H1 (cell line): ENCODE measurements at regions not wholly inside any gene's neighbourhood (a gene's known extent, or its start where the extent isn't known, plus 50 kb on each side); places are given as distances from the start of the nearest gene placed in this dataset.

ENCODE experiments used
- CTCF ChIA-PET: fragments of 300-600 bp; sonication (Branson Sonifier 250); formaldehyde crosslinking; loops from one replicate; lab custom pipeline; 2021; ENCODE audit not compliant: partially characterized antibody; lab: Charles Lee
- POLR2A ChIA-PET: fragments of 300-600 bp; sonication (Branson Sonifier 250); formaldehyde crosslinking; loops from one replicate; lab custom pipeline; 2021; ENCODE audit warnings: inconsistent platforms; ENCODE audit not compliant: partially characterized antibody; lab: Charles Lee
- DNase-seq, 2 experiments: peaks; one replicate each; pipeline versions ENCODE4 v3.0.0 to v3.0.0-alpha.2; 2010 to 2022; ENCODE audit warnings: low spot score in 2 of 2, low read depth in 1 of 2, mixed read lengths in 1 of 2
- FAIRE-seq: peaks from 2 replicates; lab custom pipeline; 2011; peaks lifted over from hg19 to GRCh38; lab: Jason Lieb, UNC
- H2AFZ ChIP-seq: 2 replicates; pipeline ENCODE4 v1.8.1; 2012; ENCODE audit warnings: low read length, inconsistent platforms
- H2AK5ac ChIP-seq: 2 replicates; pipeline ENCODE4 v1.6.1; 2013; ENCODE audit warnings: low read depth, low read length
- H2BK120ac ChIP-seq: replicated peaks from 2 replicates; pipeline ENCODE3; 2013; ENCODE audit warnings: low read depth, low read length, inconsistent platforms
- H2BK12ac ChIP-seq: 2 replicates; pipeline ENCODE4 v1.6.1; 2013; ENCODE audit warnings: low read depth, low read length
- H2BK15ac ChIP-seq: 2 replicates; pipeline ENCODE4 v1.6.1; 2013; ENCODE audit warnings: low read length
- H2BK20ac ChIP-seq: 2 replicates; pipeline ENCODE4 v1.6.1; 2013; ENCODE audit warnings: low read length
- H2BK5ac ChIP-seq: 2 replicates; pipeline ENCODE4 v1.6.1; 2013; ENCODE audit warnings: low read depth, low read length
- H3K14ac ChIP-seq: 2 replicates; pipeline ENCODE4 v1.6.1; 2013; ENCODE audit warnings: inconsistent platforms; ENCODE audit not compliant: insufficient read length
- H3K18ac ChIP-seq: 2 replicates; pipeline ENCODE4 v1.6.1; 2013; ENCODE audit warnings: low read length; ENCODE audit errors: extremely low read depth
- H3K23ac ChIP-seq: 2 replicates; pipeline ENCODE4 v1.6.1; 2013; ENCODE audit warnings: inconsistent platforms; ENCODE audit not compliant: insufficient read length
- H3K23me2 ChIP-seq: 2 replicates; pipeline ENCODE4 v1.6.1; 2013; ENCODE audit warnings: low read depth, low read length
- H3K27ac ChIP-seq: 2 replicates; pipeline ENCODE4 v1.6.1; 2011; ENCODE audit warnings: low read depth, low read length, inconsistent platforms
- H3K27me3 ChIP-seq, 4 experiments: replicated peaks in 1 of 4; 1 replicate in 1 of 4; 2 replicates in 3 of 4; pipeline versions ENCODE4 v1.6.1 to v1.8.1; 2011 to 2013; ENCODE audit warnings: low read length in 3 of 4, mild to moderate bottlenecking in 3 of 4, inconsistent platforms in 2 of 4, mixed read lengths in 2 of 4, moderate library complexity in 1 of 4; ENCODE audit not compliant: control insufficient read depth in 3 of 4, insufficient read depth in 3 of 4; ENCODE audit errors: extremely low read depth in 1 of 4
- H3K36me3 ChIP-seq, 4 experiments: 2 replicates each; pipeline versions ENCODE4 v1.6.1 to v1.8.1; 2011 to 2013; ENCODE audit warnings: mild to moderate bottlenecking in 4 of 4, low read length in 3 of 4, moderate library complexity in 2 of 4, control low read depth in 1 of 4, inconsistent platforms in 1 of 4; ENCODE audit not compliant: insufficient read depth in 4 of 4, control insufficient read depth in 2 of 4
- H3K4ac ChIP-seq: replicated peaks from 2 replicates; pipeline ENCODE3; 2013; ENCODE audit warnings: low read length, low read depth, mixed read lengths, inconsistent platforms; ENCODE audit not compliant: insufficient read length
- H3K4me1 ChIP-seq, 4 experiments: replicated peaks in 1 of 4; 1 replicate in 1 of 4; 2 replicates in 3 of 4; pipeline versions ENCODE4 v1.6.1 to v1.8.1; 2011 to 2013; ENCODE audit warnings: low read length in 3 of 4, inconsistent platforms in 2 of 4, mixed read lengths in 1 of 4; ENCODE audit not compliant: insufficient read depth in 4 of 4, control insufficient read depth in 3 of 4
- H3K4me2 ChIP-seq, 2 experiments: 2 replicates each; pipeline versions ENCODE4 v1.6.1 to v1.8.1; 2011 to 2013; ENCODE audit warnings: low read depth in 2 of 2, low read length in 2 of 2, control low read depth in 1 of 2, inconsistent platforms in 1 of 2, mild to moderate bottlenecking in 1 of 2; ENCODE audit not compliant: insufficient read depth in 1 of 2
- H3K4me3 ChIP-seq, 4 experiments: fragments of 200-600, 300-600 bp in 1 of 4; sonication (generic), shearing (Covaris generic), sonication (Bioruptor Twin) in 1 of 4; 2 replicates each; pipeline versions ENCODE4 v1.5.1 to v1.8.1; 2011 to 2016; ENCODE audit warnings: low read length in 4 of 4, low read depth in 3 of 4, control low read depth in 2 of 4, inconsistent platforms in 2 of 4, mild to moderate bottlenecking in 2 of 4, mixed read lengths in 1 of 4, moderate library complexity in 1 of 4; ENCODE audit not compliant: insufficient read depth in 2 of 4; ENCODE audit errors: extremely low read depth in 1 of 4
- H3K56ac ChIP-seq: replicated peaks from 2 replicates; pipeline ENCODE3; 2013; ENCODE audit warnings: low read depth, mild to moderate bottlenecking, mixed read lengths, low read length, inconsistent platforms; ENCODE audit not compliant: insufficient read length
- H3K79me1 ChIP-seq: 2 replicates; pipeline ENCODE4 v1.6.1; 2013; ENCODE audit warnings: low read depth, low read length, control low read depth
- H3K79me2 ChIP-seq, 2 experiments: 2 replicates each; pipeline versions ENCODE4 v1.6.1 to v1.8.1; 2012 to 2013; ENCODE audit warnings: low read length in 2 of 2, mild to moderate bottlenecking in 2 of 2, inconsistent platforms in 1 of 2; ENCODE audit not compliant: insufficient read depth in 2 of 2, control insufficient read depth in 1 of 2
- H3K9ac ChIP-seq, 4 experiments: replicated peaks in 1 of 4; 1 replicate in 1 of 4; 2 replicates in 3 of 4; pipeline versions ENCODE4 v1.6.1 to v1.8.1; 2011 to 2013; ENCODE audit warnings: low read depth in 3 of 4, low read length in 3 of 4, control low read depth in 2 of 4, mild to moderate bottlenecking in 2 of 4, moderate library complexity in 2 of 4, inconsistent platforms in 1 of 4; ENCODE audit errors: extremely low read depth in 1 of 4
- H3K9me3 ChIP-seq, 2 experiments: 2 replicates each; pipeline versions ENCODE4 v1.6.1 to v1.8.1; 2012 to 2013; ENCODE audit warnings: mild to moderate bottlenecking in 2 of 2, moderate library complexity in 2 of 2, control low read depth in 1 of 2, inconsistent platforms in 1 of 2, low read depth in 1 of 2, low read length in 1 of 2, mixed read lengths in 1 of 2; ENCODE audit not compliant: insufficient read depth in 2 of 2
- H4K20me1 ChIP-seq, 2 experiments: replicated peaks in 1 of 2; 2 replicates each; pipeline versions ENCODE3 to v1.8.1; 2011 to 2013; ENCODE audit warnings: inconsistent platforms in 2 of 2, low read length in 2 of 2, mild to moderate bottlenecking in 1 of 2; ENCODE audit not compliant: insufficient read depth in 2 of 2, control insufficient read depth in 1 of 2
- H4K5ac ChIP-seq: 2 replicates; pipeline ENCODE4 v1.6.1; 2013; ENCODE audit warnings: low read length, low read depth, mixed read lengths, inconsistent platforms; ENCODE audit not compliant: insufficient read length
- H4K8ac ChIP-seq: 2 replicates; pipeline ENCODE4 v1.8.0; 2013; ENCODE audit warnings: mild to moderate bottlenecking, moderate library complexity, low read length, inconsistent platforms; ENCODE audit not compliant: insufficient read depth; ENCODE audit errors: extremely low read depth
- H4K91ac ChIP-seq: replicated peaks from 2 replicates; pipeline ENCODE3; 2013; ENCODE audit warnings: low read length, mixed read lengths, inconsistent platforms; ENCODE audit not compliant: insufficient read length
- BACH1 ChIP-seq: IDR thresholded peaks from 2 replicates; pipeline ENCODE4 v1.6.1; 2012; ENCODE audit warnings: low read length, improper control_type of control experiment
- E2F6 ChIP-seq: IDR thresholded peaks from 2 replicates; pipeline ENCODE4 v1.6.1; 2012; ENCODE audit warnings: inconsistent platforms
- RBBP5 ChIP-seq: IDR thresholded peaks from 2 replicates; pipeline ENCODE4 v1.7.1; 2012; ENCODE audit warnings: low read depth, mild to moderate bottlenecking, inconsistent platforms, low read length, moderate library complexity, borderline replicate concordance
- SIN3A ChIP-seq, 2 experiments: IDR thresholded peaks in 1 of 2; conservative IDR thresholded peaks in 1 of 2; 2 replicates each; pipeline ENCODE4 v1.6.1; 2011 to 2012; ENCODE audit warnings: low read length in 2 of 2, improper control_type of control experiment in 1 of 2, low read depth in 1 of 2, mild to moderate bottlenecking in 1 of 2
- TAF1 ChIP-seq: IDR thresholded peaks from 2 replicates; pipeline ENCODE4 v1.6.1; 2011; ENCODE audit warnings: mild to moderate bottlenecking, low read depth, low read length
- WGBS, 2 experiments: shearing (Covaris generic) in 1 of 2; methylation state at CpG; one replicate each; pipeline versions ENCODE4 v1.1.6 to v1.1.7; 2013 to 2015; ENCODE audit warnings: low lambda C conversion rate in 2 of 2, mixed read lengths in 2 of 2, inconsistent platforms in 1 of 2, low coverage in 1 of 2, missing lambda C conversion rate in 1 of 2; ENCODE audit not compliant: insufficient replicate concordance in 2 of 2, insufficient coverage in 1 of 2, insufficient read length in 1 of 2; ENCODE audit errors: extremely low coverage in 1 of 2, missing lambda C conversion rate in 1 of 2; 5-methylcytosine and 5-hydroxymethylcytosine counted together

DNA sequence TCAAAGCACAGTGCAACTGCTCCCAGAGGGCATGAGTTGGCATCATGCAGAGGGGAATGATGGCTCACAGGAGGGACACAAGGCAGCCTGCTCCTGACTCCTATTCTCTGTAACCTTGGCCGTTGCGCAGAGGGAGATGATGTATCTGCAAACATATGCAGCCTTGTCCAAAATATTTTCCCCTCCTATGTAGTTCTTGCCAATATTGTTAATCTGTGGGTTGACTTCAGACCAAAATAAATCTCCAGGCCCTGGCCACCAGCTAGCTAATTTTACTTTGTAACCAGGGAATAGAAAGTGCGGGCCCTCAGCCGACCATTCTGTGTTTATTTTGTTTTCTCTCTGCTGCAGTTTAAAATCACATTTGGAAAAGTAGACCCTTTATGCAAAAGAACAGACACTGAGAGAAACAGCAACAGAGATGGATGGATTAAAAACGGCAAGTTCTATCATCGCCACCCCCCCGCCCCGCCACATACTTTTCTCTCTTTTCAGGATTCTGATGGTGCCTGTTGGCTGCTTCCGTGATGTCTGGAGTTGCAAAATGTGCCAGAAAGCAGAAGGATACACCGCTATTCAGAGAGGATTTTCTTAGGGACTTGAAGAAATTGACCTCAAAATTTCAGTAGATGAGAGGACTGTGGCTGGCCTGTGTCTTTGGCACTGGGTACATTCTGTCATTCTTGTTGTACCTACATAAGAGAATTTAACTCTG lies 185.3 kb upstream of the BCOR start:
- Histone ChIP-seq H3K9ac (no peak overlapping the region), H3K79me2 (no peaks in the 10 kb centered on the region), H3K23ac (no peak overlapping the region), H3K4ac (no peak overlapping the region), H3K4me1 (peaks cover 0 to 8% (median 2%) of the 10 kb centered on the region in 4 experiments; a peak in 3 of 7 replicates), H3K56ac (no peak overlapping the region), H3K4me2 (no peak overlapping the region), H3K79me1 (no peaks in the 10 kb centered on the region), H3K18ac (no peak overlapping the region), H3K4me3 (no peak overlapping the region), H3K27me3 (no peaks in the 10 kb centered on the region), H4K91ac (no peak overlapping the region), H4K20me1 (no peaks in the 10 kb centered on the region), H2BK12ac (no peak overlapping the region), H3K14ac (no peak overlapping the region), H2BK5ac (no peak overlapping the region), H4K5ac (no peak overlapping the region), H2BK120ac (no peak overlapping the region), H3K27ac (no peak overlapping the region), H2AFZ (no peak overlapping the region), H3K9me3 (no peaks in the 10 kb centered on the region), H2BK15ac (no peak overlapping the region), H2AK5ac (no peak overlapping the region), H3K36me3 (no peaks in the 10 kb centered on the region), H2BK20ac (no peak overlapping the region), H3K23me2 (no peaks in the 10 kb centered on the region), H4K8ac (no peak overlapping the region)
- CTCF ChIA-PET = no interaction called here
- no peak for DNase-seq
- WGBS, 2 experiments = 95% methylated on average over 8 of the region's 10 CpGs; no CpG with 5 or more reads in 1 of the 2 experiments
- FAIRE-seq = no peak
- TF ChIP-seq SIN3A (conservative IDR thresholded peaks at IDR 0.05 in 1 of 2, IDR thresholded peaks at IDR 0.05 in 1 of 2; ENCODE audit: low read depth in 1 of 2, low read length in 2 of 2) (no peak), TAF1 (no peak), BACH1 (no peak), RBBP5 (no peak), E2F6 (no peak)
- POLR2A ChIA-PET = no interaction called here
